IMR-90 (cell line): ENCODE measurements at regions not wholly inside any gene's neighbourhood (a gene's known extent, or its start where the extent isn't known, plus 50 kb on each side); places are given as distances from the start of the nearest gene placed in this dataset.

ENCODE experiments used
- ATAC-seq: fragments of 200-7000 bp; cut with Tn5 transposase; 2 replicates; pipeline ENCODE4 v1.9.1; 2020; ENCODE audit warnings: low read depth, mild to moderate bottlenecking, moderate library complexity
- BruUV-seq: library from RNA; stranded (reverse); fragments of 400-500 nt; replicated peaks from 2 replicates; lab custom pipeline; 2021; lab: Mats Ljungman, UMichigan
- CTCF ChIA-PET: fragments of 300-600 bp; formaldehyde crosslinking; extraction: SDS; loops from one replicate; lab custom pipeline; 2021; ENCODE audit warnings: antibody characterized with exemption; lab: Yijun Ruan, JAX
- POLR2A ChIA-PET: fragments of 300-600 bp; sonication (Branson Sonifier 250); formaldehyde crosslinking; loops from one replicate; lab custom pipeline; 2022; ENCODE audit warnings: antibody characterized with exemption; ENCODE audit not compliant: unreplicated experiment; lab: Charles Lee
- DNase-seq: peaks from one replicate; pipeline ENCODE4 v3.0.0; 2013
- H2AFZ ChIP-seq: replicated peaks from 2 replicates; pipeline ENCODE3; 2013; ENCODE audit warnings: low read length, mild to moderate bottlenecking; ENCODE audit not compliant: poor library complexity
- H2AK5ac ChIP-seq: 2 replicates; pipeline ENCODE4 v1.6.1; 2013; ENCODE audit warnings: low read depth, low read length, inconsistent platforms
- H2AK9ac ChIP-seq: replicated peaks from 2 replicates; pipeline ENCODE3; 2013; ENCODE audit warnings: mild to moderate bottlenecking, low read depth, low read length, moderate library complexity; ENCODE audit not compliant: poor library complexity
- H2BK120ac ChIP-seq: 2 replicates; pipeline ENCODE4 v1.6.1; 2013; ENCODE audit warnings: low read depth, low read length, inconsistent platforms
- H2BK15ac ChIP-seq: 3 replicates; pipeline ENCODE4 v1.6.1; 2013; ENCODE audit warnings: low read depth, low read length, inconsistent platforms
- H2BK20ac ChIP-seq: 2 replicates; pipeline ENCODE4 v1.6.1; 2013; ENCODE audit warnings: low read depth, mild to moderate bottlenecking, inconsistent platforms, low read length, moderate library complexity
- H2BK5ac ChIP-seq: 2 replicates; pipeline ENCODE4 v1.6.1; 2013; ENCODE audit warnings: mild to moderate bottlenecking, low read depth, low read length, inconsistent platforms; ENCODE audit not compliant: poor library complexity, severe bottlenecking
- H3K14ac ChIP-seq: replicated peaks from 2 replicates; pipeline ENCODE4 v1.6.1; 2013; ENCODE audit warnings: low read depth, low read length, inconsistent platforms
- H3K18ac ChIP-seq: 2 replicates; pipeline ENCODE4 v1.6.1; 2013; ENCODE audit warnings: low read depth, low read length, control low read depth
- H3K23ac ChIP-seq: 2 replicates; pipeline ENCODE4 v1.6.1; 2013; ENCODE audit warnings: low read depth, low read length, inconsistent platforms
- H3K27ac ChIP-seq: 2 replicates; pipeline ENCODE4 v1.5.1; 2013; ENCODE audit warnings: mild to moderate bottlenecking, control low read depth, low read length; ENCODE audit not compliant: insufficient read depth
- H3K27me3 ChIP-seq: 2 replicates; pipeline ENCODE4 v1.6.1; 2013; ENCODE audit warnings: low read length; ENCODE audit not compliant: control insufficient read depth, insufficient read depth
- H3K36me3 ChIP-seq: 2 replicates; pipeline ENCODE4 v1.6.1; 2013; ENCODE audit warnings: low read length, mixed read lengths; ENCODE audit not compliant: control insufficient read depth, insufficient read depth
- H3K4ac ChIP-seq: 2 replicates; pipeline ENCODE4 v1.6.1; 2013; ENCODE audit warnings: low read depth, low read length, inconsistent platforms
- H3K4me1 ChIP-seq: 2 replicates; pipeline ENCODE4 v1.6.1; 2013; ENCODE audit warnings: low read length, mixed read lengths; ENCODE audit not compliant: control insufficient read depth, insufficient read depth
- H3K4me2 ChIP-seq: 2 replicates; pipeline ENCODE4 v1.6.1; 2013; ENCODE audit warnings: low read depth, mild to moderate bottlenecking, control low read depth, low read length, moderate library complexity
- H3K4me3 ChIP-seq: 2 replicates; pipeline ENCODE4 v1.5.1; 2013; ENCODE audit warnings: low read depth, mild to moderate bottlenecking, control low read depth, low read length, moderate library complexity; ENCODE audit not compliant: insufficient read depth
- H3K56ac ChIP-seq: 2 replicates; pipeline ENCODE4 v1.6.1; 2013; ENCODE audit warnings: low read length, inconsistent platforms; ENCODE audit not compliant: insufficient read depth; ENCODE audit errors: extremely low read depth
- H3K79me1 ChIP-seq, 2 experiments: 2 replicates each; pipeline ENCODE4 v1.6.1; 2013; ENCODE audit warnings: low read length in 2 of 2, inconsistent platforms in 1 of 2, low read depth in 1 of 2
- H3K9ac ChIP-seq: 2 replicates; pipeline ENCODE4 v1.6.1; 2013; ENCODE audit warnings: low read depth, low read length, control low read depth
- H3K9me1 ChIP-seq: 2 replicates; pipeline ENCODE4 v1.6.1; 2013; ENCODE audit warnings: low read length, inconsistent platforms; ENCODE audit not compliant: insufficient read depth
- H3K9me3 ChIP-seq: 2 replicates; pipeline ENCODE4 v1.6.1; 2013; ENCODE audit warnings: low read length; ENCODE audit not compliant: control insufficient read depth, insufficient read depth
- H4K20me1 ChIP-seq: 2 replicates; pipeline ENCODE4 v1.6.1; 2013; ENCODE audit warnings: low read length, inconsistent platforms; ENCODE audit not compliant: insufficient read depth
- H4K5ac ChIP-seq: 2 replicates; pipeline ENCODE4 v1.6.1; 2013; ENCODE audit warnings: mild to moderate bottlenecking, low read depth, low read length, control low read depth
- H4K8ac ChIP-seq, 2 experiments: 2 replicates each; pipeline ENCODE4 v1.6.1; 2013; ENCODE audit warnings: low read depth in 2 of 2, low read length in 2 of 2, control low read depth in 1 of 2, inconsistent platforms in 1 of 2
- H4K91ac ChIP-seq: 2 replicates; pipeline ENCODE4 v1.6.1; 2013; ENCODE audit warnings: low read depth, low read length, inconsistent platforms; ENCODE audit not compliant: insufficient read depth
- BHLHE40 ChIP-seq: fragments of 150-350 bp; IDR thresholded peaks from 2 replicates; pipeline ENCODE4 v1.6.1; 2016; ENCODE audit warnings: mild to moderate bottlenecking, low read depth, low read length
- CEBPB ChIP-seq: IDR thresholded peaks from 2 replicates; pipeline ENCODE4 v1.6.1; 2012; ENCODE audit warnings: low read depth, low read length, improper control_type of control experiment
- CHD1 ChIP-seq: IDR thresholded peaks from 2 replicates; pipeline ENCODE4 v1.6.1; 2012; ENCODE audit warnings: low read depth, low read length, improper control_type of control experiment
- CTCF ChIP-seq: conservative IDR thresholded peaks from 2 replicates; pipeline ENCODE4 v1.5.1; 2012; ENCODE audit warnings: mild to moderate bottlenecking, low read depth, low read length, improper control_type of control experiment
- ELK1 ChIP-seq: fragments of 150-350 bp; IDR thresholded peaks from 2 replicates; pipeline ENCODE4 v1.6.1; 2016; ENCODE audit warnings: low read depth, mild to moderate bottlenecking, low read length, moderate library complexity, borderline replicate concordance
- FOS ChIP-seq: fragments of 150-350 bp; IDR thresholded peaks from 2 replicates; pipeline ENCODE4 v1.6.1; 2016; ENCODE audit warnings: low read depth, low read length
- MAZ ChIP-seq: IDR thresholded peaks from 2 replicates; pipeline ENCODE4 v1.6.1; 2012; ENCODE audit warnings: low read depth, mild to moderate bottlenecking, low read length, improper control_type of control experiment, moderate library complexity, borderline replicate concordance
- MXI1 ChIP-seq: IDR thresholded peaks from 2 replicates; pipeline ENCODE4 v1.6.1; 2012; ENCODE audit warnings: low read depth, mild to moderate bottlenecking, low read length, moderate library complexity, borderline replicate concordance
- RAD21 ChIP-seq: IDR thresholded peaks from 2 replicates; pipeline ENCODE4 v1.6.1; 2012; ENCODE audit warnings: low read length, improper control_type of control experiment
- RCOR1 ChIP-seq: IDR thresholded peaks from 2 replicates; pipeline ENCODE4 v1.6.1; 2012; ENCODE audit warnings: mild to moderate bottlenecking, low read length, improper control_type of control experiment; ENCODE audit not compliant: insufficient replicate concordance
- RFX5 ChIP-seq: IDR thresholded peaks from 2 replicates; pipeline ENCODE4 v1.8.0; 2012; ENCODE audit warnings: low read depth, mild to moderate bottlenecking, low read length, moderate library complexity
- SMC3 ChIP-seq: fragments of 150-350 bp; IDR thresholded peaks from 2 replicates; pipeline ENCODE4 v1.6.1; 2016; ENCODE audit warnings: low read depth, mild to moderate bottlenecking, antibody characterized with exemption, low read length, moderate library complexity
- WGBS, 2 experiments: methylation state at CpG; one replicate each; pipeline versions ENCODE4 v1.1.5 to v1.1.7; 2013; ENCODE audit warnings: missing lambda C conversion rate in 2 of 2; ENCODE audit not compliant: insufficient read length in 1 of 2; ENCODE audit errors: extremely low coverage in 2 of 2; 5-methylcytosine and 5-hydroxymethylcytosine counted together
- dilution Hi-C: fragments of 300-500 bp; cut with HindIII; formaldehyde crosslinking; loops from one replicate; pipeline ENCODE4 v1.14.3; 2018; ENCODE audit warnings: low sequenced_read_pairs; ENCODE audit not compliant: unreplicated experiment
- in situ Hi-C: fragments of 300-500 bp; cut with MboI; formaldehyde crosslinking; loops from 3 replicates; pipeline ENCODE4 v1.14.3; 2019; ENCODE audit warnings: low sequenced_read_pairs, inconsistent platforms, mixed read lengths
- intact Hi-C: fragments of 100-400 bp; cut with micrococcal nuclease; formaldehyde crosslinking; loops from 2 replicates; pipeline ENCODE4 v1.10.0; 2022

- Histone ChIP-seq H2AK9ac (no peak overlapping the region), H4K91ac (no peak overlapping the region), H3K79me1 (no peaks in the 10 kb centered on the region), H3K23ac (no peak overlapping the region), H2AK5ac (no peak overlapping the region), H3K9me3 (no peaks in the 10 kb centered on the region), H4K8ac (no peak overlapping the region), H3K9me1 (no peaks in the 10 kb centered on the region), H4K5ac (no peak overlapping the region), H3K9ac (no peak overlapping the region), H4K20me1 (no peaks in the 10 kb centered on the region), H2AFZ (no peak overlapping the region), H2BK20ac (no peak overlapping the region), H2BK5ac (no peak overlapping the region), H3K4me1 (no peaks in the 10 kb centered on the region), H3K4me3 (no peak overlapping the region), H3K18ac (no peak overlapping the region), H2BK120ac (no peak overlapping the region), H3K56ac (no peak overlapping the region), H3K14ac (no peak overlapping the region), H3K27me3 (no peaks in the 10 kb centered on the region), H3K4me2 (no peak overlapping the region), H3K36me3 (no peaks in the 10 kb centered on the region), H3K27ac (no peak overlapping the region), H3K4ac (no peak overlapping the region), H2BK15ac (no peak overlapping the region)
- dilution Hi-C loops (no loop called here), in situ Hi-C loops (no loop called here), intact Hi-C loops (no loop called here)
- DNase-seq: no peak
- BruUV-seq: no TSS peak
- POLR2A ChIA-PET: no interaction called here
- CTCF ChIA-PET: no interaction called here
- no CpG with 5 or more reads among the region's 8 CpGs for WGBS, 2 experiments
- no peak for ATAC-seq
- no peak for TF ChIP-seq SMC3
- TF ChIP-seq FOS: no peak
- no peak for TF ChIP-seq RCOR1
- TF ChIP-seq CTCF: no peak
- no peak for TF ChIP-seq ELK1
- TF ChIP-seq BHLHE40: no peak
- TF ChIP-seq MAZ: no peak
- TF ChIP-seq CEBPB: no peak
- no peak for TF ChIP-seq CHD1
- no peak for TF ChIP-seq RAD21
- no peak for TF ChIP-seq RFX5
- no peak for TF ChIP-seq MXI1
These were observed 209.3 kb upstream of the SOX4 start for GRCh38 chr6:21384216-21384615.
